ENCODE measurements at regions not wholly inside any gene's neighbourhood (a gene's known extent, or its start where the extent isn't known, plus 50 kb on each side); places are given as distances from the start of the nearest gene placed in this dataset.

- H3K27me3 ChIP-seq (ENCODE audit: insufficient read depth) = no peaks in the 10 kb centered on the region
- H3K4me3 Mint-ChIP-seq = no peak overlapping the region
- TF ChIP-seq POLR2AphosphoS5 (IDR thresholded peaks at IDR 0.05; ENCODE audit: low read depth) (no peak), NANOG (IDR thresholded peaks at IDR 0.05; ENCODE audit: borderline replicate concordance) (no peak), CREB1 (CRISPR knock-in tag; IDR thresholded peaks at IDR 0.05; ENCODE audit: low read depth) (no peak), ZNF114 (CRISPR knock-in tag; IDR thresholded peaks at IDR 0.05) (no peak), EZH2phosphoT487 (IDR thresholded peaks at IDR 0.05; ENCODE audit: unreplicated experiment) (no peak), ZNF462 (CRISPR knock-in tag; IDR thresholded peaks at IDR 0.05) (no peak), STAT1 (IDR thresholded peaks at IDR 0.05; ENCODE audit: unreplicated experiment) (no peak), REST (IDR thresholded peaks at IDR 0.05; ENCODE audit: unreplicated experiment) (no peak), ETS1 (IDR thresholded peaks at IDR 0.05) (no peak), CTCF (conservative IDR thresholded peaks at IDR 0.05; ENCODE audit: low read depth in 2 of 2) (no peak), JUNB (IDR thresholded peaks at IDR 0.05; ENCODE audit: unreplicated experiment) (no peak), EZH2 (IDR thresholded peaks at IDR 0.05; ENCODE audit: low read depth, unreplicated experiment) (no peak), ZNF331 (CRISPR knock-in tag; IDR thresholded peaks at IDR 0.05; ENCODE audit: low read depth) (no peak)
- H4K20me1 ChIP-seq (replicated peaks; ENCODE audit: insufficient read depth) = no peaks in the 10 kb centered on the region
- peaks cover 29% of the 10 kb centered on the region for H3K4me1 Mint-ChIP-seq
- H3F3A ChIP-seq (replicated peaks; ENCODE audit: low read depth) = no peaks in the 10 kb centered on the region
- H3K9me2 ChIP-seq (ENCODE audit: insufficient read depth) = 0 out of 2 replicates have a peak, but pooled peaks cover 2% of the 10 kb centered on the region
- H3K79me2 ChIP-seq (replicated peaks; ENCODE audit: insufficient read depth) = no peaks in the 10 kb centered on the region
- H3K4me2 ChIP-seq = no peak overlapping the region
- DNase-seq (ENCODE audit: low spot score) = no peak
- no peak overlapping the region for H3K27ac ChIP-seq (ENCODE audit: low read depth)
- H3K27me3 Mint-ChIP-seq (ENCODE audit: insufficient read depth, low read depth, poor library complexity) = no peaks in the 10 kb centered on the region
- H3K4me3 ChIP-seq = no peak overlapping the region
- H3K36me3 Mint-ChIP-seq (ENCODE audit: low read depth) = no peaks in the 10 kb centered on the region
- H3K27ac Mint-ChIP-seq = no peak overlapping the region
- H2AFZ ChIP-seq = no peak overlapping the region
- H3K36me3 ChIP-seq (ENCODE audit: insufficient read depth) = no peaks in the 10 kb centered on the region
- peaks cover 22% of the 10 kb centered on the region for H3K4me1 ChIP-seq (ENCODE audit: insufficient read depth)
- no peak for ATAC-seq
- H3K9me3 Mint-ChIP-seq = no peaks in the 10 kb centered on the region
These were observed 125.7 kb upstream of the CDK1 start for GRCh38 chr10:60652628-60653027.

Measured in GM23338 (cell line).